HEK293T (cell line): ENCODE measurements at regions not wholly inside any gene's neighbourhood (a gene's known extent, or its start where the extent isn't known, plus 50 kb on each side); places are given as distances from the start of the nearest gene placed in this dataset.
A peak's percentile ranks its signal among the peaks of the same experiment; 100 is the strongest.

Experiments used
- CTCF ChIA-PET: fragments of 350-600 bp; formaldehyde crosslinking; extraction: SDS; loops from one replicate; lab custom pipeline; 2021; ENCODE audit warnings: antibody characterized with exemption, inconsistent platforms; lab: Yijun Ruan, JAX
- POLR2A ChIA-PET: fragments of 350-600 bp; formaldehyde crosslinking; extraction: SDS; loops from one replicate; lab custom pipeline; 2020; ENCODE audit warnings: antibody characterized with exemption, inconsistent platforms; lab: Yijun Ruan, JAX
- DNase-seq: peaks from one replicate; pipeline ENCODE4 v3.0.0; 2012; ENCODE audit warnings: mixed read lengths; ENCODE audit errors: extremely low spot score
- ARNT ChIP-seq: fragments of 450-650 bp; IDR thresholded peaks from 2 replicates; pipeline ENCODE4 v1.6.1; 2017; ENCODE audit warnings: mild to moderate bottlenecking
- BHLHE40 ChIP-seq: fragments of 450-650 bp; IDR thresholded peaks from 2 replicates; pipeline ENCODE4 v1.6.1; 2016; ENCODE audit warnings: mild to moderate bottlenecking, moderate library complexity, borderline replicate concordance
- CTBP1 ChIP-seq: fragments of 450-650 bp; IDR thresholded peaks from 2 replicates; pipeline ENCODE4 v1.6.1; 2016; ENCODE audit warnings: borderline replicate concordance
- ELF4 ChIP-seq: fragments of 450-650 bp; IDR thresholded peaks from 2 replicates; pipeline ENCODE4 v1.6.1; 2017; ENCODE audit warnings: antibody characterized with exemption
- FOXA1 ChIP-seq: fragments of 450-650 bp; IDR thresholded peaks from 2 replicates; pipeline ENCODE4 v1.6.1; 2016; ENCODE audit warnings: mild to moderate bottlenecking
- FOXK2 ChIP-seq: fragments of 450-650 bp; IDR thresholded peaks from 2 replicates; pipeline ENCODE4 v1.6.1; 2016; ENCODE audit warnings: mild to moderate bottlenecking
- FOXM1 ChIP-seq: fragments of 450-650 bp; IDR thresholded peaks from 2 replicates; pipeline ENCODE4 v1.6.1; 2017; ENCODE audit warnings: mild to moderate bottlenecking, borderline replicate concordance
- HDGF ChIP-seq: fragments of 450-650 bp; IDR thresholded peaks from 2 replicates; pipeline ENCODE4 v1.6.1; 2017; ENCODE audit warnings: antibody characterized with exemption, borderline replicate concordance
- L3MBTL2 ChIP-seq: fragments of 450-650 bp; conservative IDR thresholded peaks from 2 replicates; pipeline ENCODE4 v1.6.1; 2016; ENCODE audit warnings: mild to moderate bottlenecking
- LEF1 ChIP-seq: fragments of 450-650 bp; IDR thresholded peaks from 2 replicates; pipeline ENCODE4 v1.6.1; 2017; ENCODE audit warnings: mild to moderate bottlenecking, borderline replicate concordance
- NFRKB ChIP-seq: fragments of 450-650 bp; IDR thresholded peaks from 2 replicates; pipeline ENCODE4 v1.6.1; 2016; ENCODE audit warnings: mild to moderate bottlenecking, moderate library complexity
- SP1 ChIP-seq: fragments of 450-650 bp; IDR thresholded peaks from 2 replicates; pipeline ENCODE4 v1.6.1; 2017
- SUZ12 ChIP-seq: fragments of 450-650 bp; IDR thresholded peaks from 2 replicates; pipeline ENCODE4 v1.6.1; 2016; ENCODE audit warnings: mild to moderate bottlenecking
- TARDBP ChIP-seq: fragments of 450-650 bp; IDR thresholded peaks from 2 replicates; pipeline ENCODE4 v1.6.1; 2016
- ZNF384 ChIP-seq: fragments of 450-650 bp; IDR thresholded peaks from 2 replicates; pipeline ENCODE4 v1.6.1; 2016
- TF ChIP-seq, protein P1 (sequence below): fragments of 450-650 bp; IDR thresholded peaks from 2 replicates; pipeline ENCODE4 v1.6.1; 2016

DNA sequence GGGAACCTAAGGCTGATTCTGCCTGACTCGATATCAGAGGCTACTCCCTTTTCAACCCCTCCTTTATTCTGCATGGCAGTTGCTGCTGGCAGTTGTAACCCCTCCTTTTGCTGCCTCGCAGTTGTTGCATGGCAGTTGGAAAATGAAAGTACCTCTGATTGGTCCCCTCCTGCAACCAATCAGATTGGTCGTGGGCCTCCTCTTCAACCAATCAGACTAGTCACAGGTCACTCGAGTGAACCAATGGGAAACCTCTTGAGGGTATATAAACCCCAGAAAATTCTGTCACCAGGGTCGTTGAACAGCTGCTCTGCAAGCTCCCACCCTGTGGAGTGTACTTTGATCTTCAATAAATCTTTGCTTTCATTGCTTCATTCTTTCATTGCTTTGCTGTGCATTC, 294.3 kb upstream of the SLC8A1 start:
- ChIA-PET CTCF (no interaction called here), POLR2A (no interaction called here)
- no peak for DNase-seq
- TF ChIP-seq CTBP1 = no peak
- TF ChIP-seq TARDBP = no peak
- TF ChIP-seq FOXK2 = no peak
- no peak for TF ChIP-seq SP1
- TF ChIP-seq ELF4 = no peak
- TF ChIP-seq L3MBTL2 = no peak

DNA sequence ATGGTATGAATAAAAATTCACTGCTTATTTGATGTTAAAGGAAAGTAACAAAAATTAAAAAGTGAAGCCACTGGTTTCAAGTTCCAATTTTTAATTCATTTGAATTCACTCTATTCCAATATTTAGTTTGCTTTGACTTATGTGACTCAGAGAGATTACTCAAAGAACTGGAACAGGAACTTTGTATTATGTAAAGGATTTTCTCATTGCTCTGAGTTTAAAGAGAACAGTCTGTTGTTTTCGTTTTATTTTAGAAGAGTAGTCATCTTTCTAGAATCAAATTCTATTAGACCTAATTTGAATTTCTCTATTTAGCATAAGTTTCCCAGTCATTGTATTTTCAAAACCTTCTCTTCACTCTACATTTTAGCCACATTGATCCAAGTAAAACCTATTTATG, 300.1 kb upstream of the SLC8A1 start:
- no peak for DNase-seq
- TF ChIP-seq ARNT = no peak
- no peak for TF ChIP-seq SP1
- TF ChIP-seq HDGF = no peak
- no peak for TF ChIP-seq FOXK2
- TF ChIP-seq NFRKB = no peak
- TF ChIP-seq ELF4 = no peak
- TF ChIP-seq BHLHE40 = no peak
- TF ChIP-seq SUZ12 = no peak
- TF ChIP-seq FOXM1 = no peak
- ChIA-PET CTCF (no interaction called here), POLR2A (no interaction called here)

DNA sequence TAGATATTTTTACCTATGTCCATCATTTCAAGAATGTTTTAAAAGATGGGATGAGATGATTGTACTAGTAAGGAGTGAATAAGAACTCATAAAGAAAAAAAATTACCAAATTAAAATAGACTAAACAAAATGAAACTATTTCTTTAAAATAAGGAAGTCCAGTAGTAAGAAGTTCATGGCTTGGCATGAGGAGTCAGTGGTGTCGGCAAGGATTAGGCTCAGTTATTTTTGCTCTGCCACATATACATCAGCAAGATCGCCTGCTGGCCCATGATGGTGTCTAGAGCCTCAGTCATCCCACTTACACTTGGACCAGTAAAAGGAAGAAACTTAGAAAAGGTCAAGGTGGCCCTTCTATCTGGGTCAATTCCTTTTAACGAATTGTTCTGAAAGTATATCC, 300.9 kb upstream of the SLC8A1 start:
- CTCF ChIA-PET = interaction anchor here (0.6 kb wide), 1 partner anchor 712 kb away, joined by 9 read pairs; no protein-coding TSS in a partner anchor
- POLR2A ChIA-PET = no interaction called here
- TF ChIP-seq ELF4 (no peak), BHLHE40 (no peak), ZNF384 (no peak), CTBP1 (no peak), SP1 (no peak), SUZ12 (no peak), LEF1 (no peak), FOXM1 (no peak), L3MBTL2 (no peak), FOXK2 (no peak), HDGF (no peak), NFRKB (no peak), ARNT (no peak), TARDBP (no peak)
- TF ChIP-seq, protein P1, sequence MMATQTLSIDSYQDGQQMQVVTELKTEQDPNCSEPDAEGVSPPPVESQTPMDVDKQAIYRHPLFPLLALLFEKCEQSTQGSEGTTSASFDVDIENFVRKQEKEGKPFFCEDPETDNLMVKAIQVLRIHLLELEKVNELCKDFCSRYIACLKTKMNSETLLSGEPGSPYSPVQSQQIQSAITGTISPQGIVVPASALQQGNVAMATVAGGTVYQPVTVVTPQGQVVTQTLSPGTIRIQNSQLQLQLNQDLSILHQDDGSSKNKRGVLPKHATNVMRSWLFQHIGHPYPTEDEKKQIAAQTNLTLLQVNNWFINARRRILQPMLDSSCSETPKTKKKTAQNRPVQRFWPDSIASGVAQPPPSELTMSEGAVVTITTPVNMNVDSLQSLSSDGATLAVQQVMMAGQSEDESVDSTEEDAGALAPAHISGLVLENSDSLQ = no peak
- no peak for DNase-seq

DNA sequence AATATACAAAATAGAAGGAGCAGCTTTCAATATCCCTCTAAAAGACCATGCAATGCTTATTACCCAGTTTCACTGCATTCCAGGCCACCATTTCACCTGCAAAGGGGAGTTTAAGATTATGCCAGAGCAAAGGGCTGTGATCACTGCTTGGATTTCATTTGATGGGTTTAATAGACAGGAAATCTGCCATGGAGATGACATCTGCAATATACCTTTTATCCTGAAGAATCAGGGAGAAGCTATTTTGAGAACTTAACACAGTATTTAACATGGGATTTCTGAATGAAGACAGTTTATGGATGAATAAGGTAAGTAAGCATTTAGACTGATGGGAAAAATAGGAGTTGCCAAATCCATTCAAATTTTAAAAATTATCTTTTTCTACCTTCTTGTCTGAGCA, 303.0 kb upstream of the SLC8A1 start:
- no peak for TF ChIP-seq FOXM1
- CTCF ChIA-PET = no interaction called here
- DNase-seq = no peak
- POLR2A ChIA-PET = no interaction called here

DNA sequence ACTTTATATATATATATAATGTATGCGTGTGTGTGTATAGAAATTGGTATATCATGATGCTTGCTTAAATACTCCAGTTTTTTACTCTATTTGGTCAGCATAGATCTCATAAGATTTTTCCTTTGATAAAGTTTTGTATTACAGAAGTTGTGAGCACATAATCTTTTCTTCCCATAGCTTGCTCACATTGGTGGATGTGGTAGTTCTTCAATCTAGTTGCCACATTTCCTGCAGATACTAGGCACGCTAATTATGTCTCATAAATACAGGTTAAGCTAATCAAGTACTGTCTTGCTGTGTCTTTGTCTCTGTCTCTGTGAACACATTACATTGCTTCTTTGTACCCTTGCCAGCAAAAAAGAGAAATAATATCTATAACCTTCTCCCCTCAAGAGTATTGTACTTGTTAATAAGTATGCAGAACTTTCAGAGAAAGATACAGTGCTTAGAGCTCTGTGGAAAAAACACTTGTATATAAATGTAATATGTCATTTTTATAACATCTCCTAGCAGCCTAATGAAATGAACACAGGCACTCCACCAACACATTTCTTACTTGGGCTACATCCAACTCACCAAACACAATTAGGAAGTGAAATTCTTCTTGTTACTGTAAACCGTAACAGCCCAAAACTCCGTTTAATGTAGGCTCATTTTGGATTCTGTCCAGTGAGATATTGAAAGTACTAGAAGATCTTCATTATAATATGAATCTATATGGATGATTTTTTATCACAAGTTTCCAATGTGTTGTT, 306.7 kb upstream of the SLC8A1 start:
- POLR2A ChIA-PET = no interaction called here
- TF ChIP-seq L3MBTL2 (no peak), FOXK2 (no peak), ELF4 (no peak), HDGF (no peak), SUZ12 (no peak), ZNF384 (no peak), BHLHE40 (no peak), TARDBP (no peak), SP1 (no peak), FOXM1 (no peak), NFRKB (no peak), ARNT (no peak), FOXA1 (no peak), CTBP1 (no peak), LEF1 (no peak)
- TF ChIP-seq, protein P1 = no peak
- CTCF ChIA-PET = no interaction called here
- no peak for DNase-seq

DNA sequence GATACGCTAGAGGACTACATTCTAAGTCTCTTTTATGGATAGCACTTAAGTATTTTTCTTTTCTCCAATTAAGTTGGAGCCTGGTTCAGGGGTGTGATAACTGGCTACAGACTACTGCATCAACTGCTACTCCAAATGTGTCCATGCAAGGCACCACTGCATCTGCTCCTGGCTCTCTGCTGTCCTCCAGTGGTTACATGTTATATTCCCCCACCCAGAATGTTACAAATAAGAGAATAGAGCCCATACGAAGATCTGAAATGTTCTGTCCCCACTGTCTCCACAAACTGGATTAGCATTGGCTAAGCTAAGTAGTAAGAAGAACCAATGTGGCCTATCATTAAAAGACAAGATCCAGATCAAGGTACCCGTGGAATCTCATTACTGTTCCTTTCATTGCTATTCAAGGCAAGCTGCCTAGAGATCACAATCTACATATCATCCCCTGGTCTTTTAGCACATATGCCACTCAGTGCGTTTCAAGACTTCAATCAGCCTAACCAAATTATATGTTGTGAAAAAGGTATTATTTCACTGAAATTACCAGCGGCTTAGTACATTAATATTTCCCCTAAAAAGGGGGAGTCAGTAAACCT, 308.3 kb upstream of the SLC8A1 start:
- POLR2A ChIA-PET = no interaction called here
- CTCF ChIA-PET = interaction anchor here (0.6 kb wide), 2 partner anchors 35 to 516 kb away, joined by 3 to 4 read pairs; no protein-coding TSS in a partner anchor
- TF ChIP-seq ELF4 (no peak), ARNT (no peak), FOXA1 (no peak), TARDBP (no peak), SUZ12 (no peak), FOXM1 (no peak), FOXK2 (no peak), HDGF (no peak), L3MBTL2 (no peak)
- TF ChIP-seq, protein P1 = no peak
- peak; percentile 57 for DNase-seq
